OCI-LY3 (cell line): ENCODE measurements at regions not wholly inside any gene's neighbourhood (a gene's known extent, or its start where the extent isn't known, plus 50 kb on each side); places are given as distances from the start of the nearest gene placed in this dataset.
"Not testable (repeated sequence)": the region's sequence is repeated elsewhere in the genome, so short reads cannot be mapped to it uniquely, and the experiment has no call there.

Experiments used
- H2AFZ ChIP-seq: fragments of 200-600, 300-600 bp; shearing (Covaris generic); 2 replicates; pipeline ENCODE4 v1.6.0; 2014; ENCODE audit warnings: antibody characterized with exemption, low read depth, low read length
- H3K27ac ChIP-seq: fragments of 200-600, 300-600 bp; sonication (generic); 2 replicates; pipeline ENCODE4 v1.5.1; 2014; ENCODE audit warnings: mild to moderate bottlenecking, low read length, moderate library complexity, mixed read lengths
- H3K27me3 ChIP-seq: fragments of 200-600, 300-600 bp; sonication (generic); 2 replicates; pipeline ENCODE4 v1.6.1; 2014; ENCODE audit warnings: low read depth, low read length, mixed read lengths
- H3K36me3 ChIP-seq: fragments of 200-600, 300-600 bp; sonication (generic); replicated peaks from 2 replicates; pipeline ENCODE3; 2014; ENCODE audit warnings: low read depth, low read length, mixed read lengths
- H3K4me1 ChIP-seq: fragments of 300-600, 200-600 bp; sonication (generic); 2 replicates; pipeline ENCODE4 v1.6.1; 2014; ENCODE audit warnings: low read length, mixed read lengths
- H3K4me2 ChIP-seq: fragments of 200-600, 300-600 bp; sonication (generic); 2 replicates; pipeline ENCODE4 v1.6.1; 2014; ENCODE audit warnings: low read length, mixed read lengths
- H3K4me3 ChIP-seq: fragments of 300-600, 200-600 bp; sonication (generic); 2 replicates; pipeline ENCODE4 v1.5.1; 2014; ENCODE audit warnings: antibody characterized with exemption, mild to moderate bottlenecking, low read length, moderate library complexity
- H3K79me2 ChIP-seq: fragments of 300-600, 200-600 bp; shearing (Covaris generic); 2 replicates; pipeline ENCODE4 v1.6.1; 2014; ENCODE audit warnings: mild to moderate bottlenecking, low read length, mixed read lengths
- H3K9ac ChIP-seq: fragments of 300-600, 200-600 bp; shearing (Covaris generic); 2 replicates; pipeline ENCODE4 v1.6.0; 2014; ENCODE audit warnings: mild to moderate bottlenecking, low read length, moderate library complexity
- H3K9me3 ChIP-seq: fragments of 200-600, 300-600 bp; shearing (Covaris generic); 2 replicates; pipeline ENCODE4 v1.6.1; 2014; ENCODE audit warnings: low read length, mixed read lengths; ENCODE audit not compliant: insufficient read depth
- H4K20me1 ChIP-seq: fragments of 200-600, 300-600 bp; sonication (generic); 2 replicates; pipeline ENCODE4 v1.6.1; 2016; ENCODE audit warnings: low read length, mixed read lengths; ENCODE audit not compliant: insufficient read depth
- CTCF ChIP-seq: fragments of 200-600, 300-600 bp; sonication (generic); IDR thresholded peaks from 2 replicates; pipeline ENCODE4 v1.5.1; 2014; ENCODE audit warnings: antibody characterized with exemption, low read length, low read depth

GRCh38 chr1:46878173-46878782, 63.0 kb downstream of the CYP4A11 start:
- H4K20me1 ChIP-seq, H3K27me3 ChIP-seq, H3K27ac ChIP-seq, H3K4me1 ChIP-seq, H3K4me2 ChIP-seq, H3K9me3 ChIP-seq, H3K9ac ChIP-seq, H3K36me3 ChIP-seq, H3K79me2 ChIP-seq, H2AFZ ChIP-seq, H3K4me3 ChIP-seq: not testable (repeated sequence)
- peak; percentile 19; the same call in 1 of the 2 replicates for TF ChIP-seq CTCF

GRCh38 chr1:46876093-46876492, 65.2 kb downstream of the CYP4A11 start:
- not testable (repeated sequence) for H3K36me3 ChIP-seq, H3K4me1 ChIP-seq, H3K4me3 ChIP-seq, H3K27me3 ChIP-seq, H3K4me2 ChIP-seq, H3K27ac ChIP-seq, H3K9me3 ChIP-seq, H3K79me2 ChIP-seq, H3K9ac ChIP-seq, H4K20me1 ChIP-seq, H2AFZ ChIP-seq
- peak; percentile 32; the same call in 1 of the 2 replicates for TF ChIP-seq CTCF
